ENCODE measurements at regions not wholly inside any gene's neighbourhood (a gene's known extent, or its start where the extent isn't known, plus 50 kb on each side); places are given as distances from the start of the nearest gene placed in this dataset.
A peak's percentile ranks its signal among the peaks of the same experiment; 100 is the strongest.

- DNase-seq (ENCODE audit: low read depth) = no peak
- no peak overlapping the region for H3K4me3 ChIP-seq (replicated peaks; ENCODE audit: low read depth, low read length)
- TF ChIP-seq CTCF (IDR thresholded peaks at IDR 0.05; ENCODE audit: low read length, missing control alignments) = no peak
Observed at GRCh38 chr20:19913349-19913748, 103.8 kb upstream of the NAA20 start.

GRCh38 chr20:19913927-19914614 lies 103.1 kb upstream of the NAA20 start:
- no peak for TF ChIP-seq CTCF (IDR thresholded peaks at IDR 0.05; ENCODE audit: low read length, missing control alignments)
- DNase-seq (ENCODE audit: low read depth) = peak; percentile 75
- H3K4me3 ChIP-seq (replicated peaks; ENCODE audit: low read depth, low read length) = no peak overlapping the region

- peak; percentile 72 for DNase-seq (ENCODE audit: low read depth)
- no peak for TF ChIP-seq CTCF (IDR thresholded peaks at IDR 0.05; ENCODE audit: low read length, missing control alignments)
- H3K4me3 ChIP-seq (replicated peaks; ENCODE audit: low read depth, low read length) = no peak overlapping the region
Observed at GRCh38 chr20:19915111-19915798, 101.9 kb upstream of the NAA20 start.

- no peak for DNase-seq (ENCODE audit: low read depth)
- no peak overlapping the region for H3K4me3 ChIP-seq (replicated peaks; ENCODE audit: low read depth, low read length)
- no peak for TF ChIP-seq CTCF (IDR thresholded peaks at IDR 0.05; ENCODE audit: low read length, missing control alignments)
Observed at GRCh38 chr20:19916531-19917485, 100.4 kb upstream of the NAA20 start.

- TF ChIP-seq CTCF (IDR thresholded peaks at IDR 0.05; ENCODE audit: low read length, missing control alignments) = no peak
- no peak for DNase-seq (ENCODE audit: low read depth)
- no peak overlapping the region for H3K4me3 ChIP-seq (replicated peaks; ENCODE audit: low read depth, low read length)
Observed at GRCh38 chr20:19918965-19919329, 98.2 kb upstream of the NAA20 start.

- TF ChIP-seq CTCF (IDR thresholded peaks at IDR 0.05; ENCODE audit: low read length, missing control alignments) = no peak
- DNase-seq (ENCODE audit: low read depth) = no peak
- no peak overlapping the region for H3K4me3 ChIP-seq (replicated peaks; ENCODE audit: low read depth, low read length)
Observed at GRCh38 chr20:19920381-19921138, 96.6 kb upstream of the NAA20 start.
